Cardiac fibroblast (primary cell): ENCODE measurements at regions not wholly inside any gene's neighbourhood (a gene's known extent, or its start where the extent isn't known, plus 50 kb on each side); places are given as distances from the start of the nearest gene placed in this dataset.

Experiments used
- DNase-seq, 2 donors: peaks; one replicate each; pipeline versions ENCODE4 v3.0.0 to v3.0.0-alpha.2; 2010; ENCODE audit warnings: low read depth in 2 of 2
- H3K4me3 ChIP-seq, 2 donors: replicated peaks in 1 of 2; 1 replicate in 1 of 2; 2 replicates in 1 of 2; pipeline ENCODE4 v1.5.1; 2011; ENCODE audit warnings: low read depth in 2 of 2, low read length in 2 of 2, mild to moderate bottlenecking in 2 of 2, moderate library complexity in 1 of 2
- TF ChIP-seq, protein P1 (sequence below): IDR thresholded peaks from one replicate; pipeline ENCODE4 v1.5.1; 2011; ENCODE audit warnings: low read depth, mild to moderate bottlenecking, low read length, inconsistent platforms

DNA sequence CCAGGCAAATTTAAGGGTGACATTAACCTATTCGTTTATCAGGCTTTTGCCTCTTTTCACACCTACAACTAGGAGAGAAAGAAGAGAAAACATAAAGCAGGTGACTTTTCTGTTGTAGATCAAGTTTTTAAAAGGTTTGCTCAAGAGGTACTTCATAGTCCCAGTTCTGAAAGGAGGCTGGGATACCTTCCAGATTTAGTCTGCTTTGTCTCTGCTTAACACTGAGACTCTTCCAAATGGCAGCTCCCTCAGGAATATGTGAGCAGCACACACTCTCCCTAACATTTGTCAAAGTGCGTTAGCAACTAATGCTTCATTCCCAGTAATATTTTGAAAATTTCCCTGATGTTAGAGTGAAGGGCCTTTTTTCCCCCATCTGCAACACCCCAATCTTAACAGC lies 133.7 kb upstream of the RASSF8 start:
- DNase-seq: peak in 1 of 2 donors; percentile 50
- H3K4me3 ChIP-seq: no peak overlapping the region
- TF ChIP-seq, protein P1, sequence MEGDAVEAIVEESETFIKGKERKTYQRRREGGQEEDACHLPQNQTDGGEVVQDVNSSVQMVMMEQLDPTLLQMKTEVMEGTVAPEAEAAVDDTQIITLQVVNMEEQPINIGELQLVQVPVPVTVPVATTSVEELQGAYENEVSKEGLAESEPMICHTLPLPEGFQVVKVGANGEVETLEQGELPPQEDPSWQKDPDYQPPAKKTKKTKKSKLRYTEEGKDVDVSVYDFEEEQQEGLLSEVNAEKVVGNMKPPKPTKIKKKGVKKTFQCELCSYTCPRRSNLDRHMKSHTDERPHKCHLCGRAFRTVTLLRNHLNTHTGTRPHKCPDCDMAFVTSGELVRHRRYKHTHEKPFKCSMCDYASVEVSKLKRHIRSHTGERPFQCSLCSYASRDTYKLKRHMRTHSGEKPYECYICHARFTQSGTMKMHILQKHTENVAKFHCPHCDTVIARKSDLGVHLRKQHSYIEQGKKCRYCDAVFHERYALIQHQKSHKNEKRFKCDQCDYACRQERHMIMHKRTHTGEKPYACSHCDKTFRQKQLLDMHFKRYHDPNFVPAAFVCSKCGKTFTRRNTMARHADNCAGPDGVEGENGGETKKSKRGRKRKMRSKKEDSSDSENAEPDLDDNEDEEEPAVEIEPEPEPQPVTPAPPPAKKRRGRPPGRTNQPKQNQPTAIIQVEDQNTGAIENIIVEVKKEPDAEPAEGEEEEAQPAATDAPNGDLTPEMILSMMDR: no peak

DNA sequence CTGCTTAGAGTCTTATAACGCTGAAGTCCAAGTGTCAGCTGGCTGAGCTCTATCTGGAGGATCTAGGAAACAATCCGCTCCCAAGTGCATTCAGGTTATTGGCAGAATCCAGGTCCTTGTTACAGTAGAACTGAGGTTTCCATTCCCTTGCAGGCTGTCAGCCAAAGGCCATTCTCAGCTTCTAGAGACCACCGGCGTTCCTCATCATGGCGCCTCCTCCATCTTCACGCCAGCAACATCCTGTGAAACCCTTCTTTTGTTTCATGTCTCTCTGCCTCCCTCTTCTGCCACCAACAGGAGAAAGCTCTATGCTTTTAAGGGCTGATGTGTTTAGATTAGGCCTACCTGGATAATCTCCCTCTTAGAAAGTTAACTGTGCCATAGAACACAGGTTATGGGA lies 133.0 kb upstream of the RASSF8 start:
- peak in 1 of 2 donors; percentile 33 for DNase-seq
- no peak overlapping the region for H3K4me3 ChIP-seq
- TF ChIP-seq, protein P1: peak; percentile 21

DNA sequence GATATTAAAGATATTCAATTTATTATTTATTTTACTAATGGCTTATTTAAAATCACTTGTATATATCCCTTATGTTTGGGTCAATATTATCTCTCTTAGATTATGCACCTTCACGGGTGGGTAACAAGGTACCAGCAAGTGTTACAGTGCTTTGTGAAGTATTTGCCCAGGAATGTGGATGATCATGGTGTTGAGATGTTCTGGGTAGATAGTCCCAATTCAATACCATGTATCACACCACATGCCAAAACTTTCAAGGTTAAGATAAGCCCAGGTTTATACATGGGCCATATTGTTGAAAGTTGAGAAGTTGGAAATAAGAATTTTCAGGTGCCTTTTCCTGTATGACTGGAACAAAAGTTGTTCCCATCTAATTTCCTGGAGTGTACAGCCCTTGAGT lies 131.3 kb upstream of the RASSF8 start:
- DNase-seq: no peak
- TF ChIP-seq, protein P1: no peak
- no peak overlapping the region for H3K4me3 ChIP-seq

DNA sequence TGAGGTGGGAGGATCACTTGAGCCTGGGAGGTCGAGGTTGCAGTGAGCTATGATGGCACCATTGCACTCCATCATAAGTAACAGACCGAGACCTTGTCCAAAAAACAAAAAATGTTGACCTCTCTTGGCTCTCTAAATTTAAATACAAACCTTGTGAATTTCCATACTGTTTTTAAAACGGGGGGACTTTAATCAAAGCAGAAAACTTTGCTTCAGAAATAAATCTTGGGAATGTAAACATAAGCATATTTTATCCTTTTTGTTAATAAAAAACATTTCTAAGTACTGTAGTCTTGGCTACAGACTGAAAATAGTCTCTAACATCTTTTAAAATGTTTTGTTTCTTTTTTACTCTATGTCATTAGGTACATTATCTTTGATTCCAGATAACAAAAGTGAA lies 130.7 kb upstream of the RASSF8 start:
- TF ChIP-seq, protein P1: no peak
- no peak overlapping the region for H3K4me3 ChIP-seq
- DNase-seq: no peak

DNA sequence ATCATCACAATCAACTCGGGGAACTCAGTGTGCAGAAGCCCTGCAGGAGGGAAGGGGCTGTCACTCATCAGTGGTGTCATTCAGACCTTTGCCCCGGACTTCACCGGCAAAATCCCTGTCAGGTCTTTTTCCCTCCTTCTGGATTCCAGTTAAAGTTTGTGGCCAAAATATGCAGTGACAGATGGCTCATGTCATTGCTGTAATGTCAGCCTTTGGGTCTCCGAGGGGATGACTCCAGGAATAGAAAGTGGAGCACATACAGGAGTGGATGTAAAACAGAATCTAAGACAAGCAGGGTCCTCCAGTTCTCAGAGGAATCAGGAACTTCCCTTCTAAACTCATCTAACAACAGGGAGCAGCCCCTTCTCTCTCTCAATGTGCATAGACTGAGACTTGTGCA lies 130.3 kb upstream of the RASSF8 start:
- TF ChIP-seq, protein P1: no peak
- DNase-seq: peak in 1 of 2 donors; percentile 35
- H3K4me3 ChIP-seq: no peak overlapping the region

DNA sequence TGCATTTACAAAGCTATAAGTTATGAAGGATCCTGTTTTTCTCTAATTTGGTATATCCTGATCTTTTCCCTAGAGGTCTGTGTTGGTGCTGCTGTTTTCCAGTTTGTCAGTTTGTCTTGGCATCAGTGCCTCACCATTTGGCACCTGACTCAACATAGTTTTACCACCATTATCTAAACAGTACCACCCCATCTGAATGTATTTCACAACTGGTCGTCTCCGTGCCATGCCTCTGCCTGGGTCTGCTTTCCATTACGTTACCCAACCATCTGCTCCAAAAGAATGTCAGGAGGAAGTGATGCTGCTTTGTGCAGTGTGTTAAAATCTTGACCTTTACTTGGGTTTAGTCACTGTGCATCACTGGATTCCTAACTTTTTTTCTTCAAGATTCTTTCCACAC lies 129.3 kb upstream of the RASSF8 start:
- H3K4me3 ChIP-seq: no peak overlapping the region
- DNase-seq: peak; percentile 98 to 99
- TF ChIP-seq, protein P1: peak; percentile 19

DNA sequence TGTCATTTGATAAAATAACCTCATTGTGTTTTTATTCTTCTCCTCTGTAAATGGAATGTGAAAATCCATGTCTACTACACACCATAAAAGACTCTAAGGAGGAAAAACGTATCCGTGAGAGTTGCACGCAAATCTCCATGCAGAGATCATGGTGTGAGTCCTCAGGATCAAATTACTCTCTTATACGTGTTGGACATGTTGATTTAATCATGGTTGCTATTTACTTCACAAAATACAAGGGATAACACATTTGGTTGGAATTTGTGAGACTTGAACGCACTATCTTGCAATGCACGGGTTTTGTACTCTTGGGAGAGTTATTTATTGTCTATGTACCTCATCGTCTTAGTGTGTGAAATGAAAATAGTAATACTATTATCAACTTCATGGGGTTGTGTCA lies 128.0 kb upstream of the RASSF8 start:
- DNase-seq: peak in 1 of 2 donors; percentile 36
- TF ChIP-seq, protein P1: no peak
- H3K4me3 ChIP-seq: no peak overlapping the region
